T-helper 17 cell (primary cell): ENCODE measurements at regions not wholly inside any gene's neighbourhood (a gene's known extent, or its start where the extent isn't known, plus 50 kb on each side); places are given as distances from the start of the nearest gene placed in this dataset.
"Not testable (repeated sequence)": the region's sequence is repeated elsewhere in the genome, so short reads cannot be mapped to it uniquely, and the experiment has no call there.

Experiments
- ATAC-seq: fragments of 150-1000 bp; cut with Tn5 transposase; 2 replicates; pipeline ENCODE4 v1.10.0; 2021; ENCODE audit warnings: mild to moderate bottlenecking, moderate library complexity
- DNase-seq, 3 donors: peaks; one replicate each; pipeline versions ENCODE4 v3.0.0 to v3.0.0-alpha.2; 2020 to 2021
- H3K9me3 ChIP-seq: one replicate; pipeline ENCODE4 v1.7.0; 2013; ENCODE audit warnings: low read length, mild to moderate bottlenecking; ENCODE audit not compliant: control insufficient read depth, poor library complexity, severe bottlenecking
- H3K27ac Mint-ChIP-seq: one replicate; pipeline ENCODE4 v1.8.0; 2022; ENCODE audit warnings: mild to moderate bottlenecking, moderate library complexity, mixed read lengths
- H3K27me3 Mint-ChIP-seq: one replicate; pipeline ENCODE4 v1.8.0; 2022; ENCODE audit warnings: mixed read lengths
- H3K36me3 Mint-ChIP-seq: one replicate; pipeline ENCODE4 v1.8.0; 2022; ENCODE audit warnings: low read depth, mixed read lengths
- H3K4me1 Mint-ChIP-seq: one replicate; pipeline ENCODE4 v1.8.0; 2022; ENCODE audit warnings: mild to moderate bottlenecking, mixed read lengths
- H3K4me3 Mint-ChIP-seq: one replicate; pipeline ENCODE4 v1.8.0; 2022; ENCODE audit warnings: mild to moderate bottlenecking, moderate library complexity, mixed read lengths

DNA sequence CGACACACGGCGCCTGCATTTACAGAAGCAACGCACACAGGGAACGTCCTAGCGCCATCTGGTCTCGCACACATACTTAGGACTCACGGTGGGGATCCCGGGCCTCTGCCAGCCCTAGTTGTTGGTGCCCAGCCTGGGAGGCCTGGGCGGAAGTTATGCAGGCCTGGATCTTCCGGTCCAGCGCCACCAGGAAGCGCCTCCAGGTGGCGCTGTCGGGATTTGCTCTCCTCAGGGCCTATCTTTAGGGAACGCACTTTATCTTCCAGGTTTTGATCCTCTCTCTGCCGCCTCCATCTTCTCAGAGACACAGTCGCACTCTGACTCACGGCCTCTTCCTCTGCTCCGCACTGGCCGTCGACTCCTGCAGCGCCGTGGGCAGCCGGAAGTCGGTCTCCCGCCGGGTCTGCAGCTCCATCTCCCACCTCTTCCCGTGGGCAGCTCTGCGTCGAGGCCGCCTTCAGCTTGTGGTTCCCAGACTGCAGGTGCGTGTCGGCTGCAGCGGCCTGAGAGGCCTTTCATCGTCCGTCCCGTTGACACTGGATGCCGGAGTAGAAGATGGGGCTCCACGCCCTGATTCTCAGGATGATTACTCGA is 760.4 kb downstream of the TMEM121 start:
- H3K9me3 ChIP-seq: no peaks in the 10 kb centered on the region
- ATAC-seq (no peak), DNase-seq (peak in 1 of 3 donors; percentile 17)
- H3K27ac Mint-ChIP-seq: no peak overlapping the region
- H3K4me3 Mint-ChIP-seq: no peak overlapping the region
- no peaks in the 10 kb centered on the region for H3K36me3 Mint-ChIP-seq
- H3K27me3 Mint-ChIP-seq: peaks cover 40% of the 10 kb centered on the region
- H3K4me1 Mint-ChIP-seq: no peaks in the 10 kb centered on the region

DNA sequence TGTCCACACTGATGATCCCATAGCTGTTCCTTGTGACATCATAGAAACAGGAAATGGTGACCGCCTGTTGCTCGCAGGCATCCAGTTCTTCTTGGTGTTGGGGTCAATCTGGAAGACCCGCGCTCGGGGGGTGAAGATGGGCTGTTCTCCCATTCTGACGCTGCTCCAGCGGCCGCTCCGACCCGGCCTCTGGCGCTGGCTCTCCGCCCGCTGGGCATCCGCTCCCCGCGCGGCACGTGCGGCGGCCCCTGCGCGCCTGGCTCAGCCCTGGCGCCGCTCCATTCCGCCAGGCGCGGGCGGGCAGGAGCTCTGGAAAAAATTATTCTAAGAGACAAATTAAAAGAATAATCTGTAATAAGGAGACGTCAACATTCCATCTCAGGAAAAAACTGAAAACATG is 761.1 kb downstream of the TMEM121 start:
- no peak for DNase-seq
- no peak overlapping the region for H3K27ac Mint-ChIP-seq
- no peaks in the 10 kb centered on the region for H3K4me1 Mint-ChIP-seq
- no peaks in the 10 kb centered on the region for H3K9me3 ChIP-seq
- H3K36me3 Mint-ChIP-seq: no peaks in the 10 kb centered on the region
- peaks cover 36% of the 10 kb centered on the region for H3K27me3 Mint-ChIP-seq
- no peak for ATAC-seq
- H3K4me3 Mint-ChIP-seq: no peak overlapping the region

DNA sequence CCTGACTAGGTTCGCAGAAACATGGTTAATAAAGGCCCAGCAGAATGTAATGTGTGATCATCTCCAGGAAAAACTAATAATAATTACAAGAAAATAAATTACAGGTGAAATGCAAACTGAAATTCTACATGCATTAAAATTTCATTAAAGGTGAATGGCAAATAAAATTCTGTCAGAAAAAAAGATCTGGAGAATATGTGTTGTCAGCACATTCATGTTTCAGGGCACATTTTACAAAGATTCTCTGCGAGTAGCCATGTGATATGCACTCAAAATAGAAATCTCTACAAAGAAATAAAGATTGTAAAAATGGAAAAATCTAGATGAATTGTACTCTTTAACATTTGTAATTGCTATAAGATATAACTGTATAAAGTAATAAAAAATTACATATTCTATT is 765.2 kb downstream of the TMEM121 start:
- H3K4me1 Mint-ChIP-seq: no peaks in the 10 kb centered on the region
- H3K27me3 Mint-ChIP-seq: peaks cover 41% of the 10 kb centered on the region
- no peak for ATAC-seq

DNA sequence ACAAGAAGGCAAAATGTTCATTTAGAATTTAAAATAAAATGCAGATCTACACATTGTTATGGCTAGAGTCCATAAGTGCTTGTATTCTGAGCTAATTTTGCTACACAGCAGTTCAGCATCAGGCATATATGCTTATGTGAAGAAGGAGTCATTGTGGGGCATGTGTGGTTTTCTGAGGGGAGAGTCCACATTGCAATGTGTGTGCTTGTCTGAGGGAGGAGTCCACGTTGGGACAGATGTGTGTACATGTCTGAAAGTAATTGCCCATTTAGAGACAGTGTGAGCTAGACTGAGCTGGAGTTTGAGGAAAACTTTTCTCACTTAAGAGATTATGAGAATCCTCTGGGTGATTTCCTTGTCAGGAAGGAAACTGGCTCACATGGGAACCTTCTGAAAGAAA is 767.9 kb downstream of the TMEM121 start:
- ATAC-seq (no peak), DNase-seq (no peak)
- no peaks in the 10 kb centered on the region for H3K4me1 Mint-ChIP-seq
- no peaks in the 10 kb centered on the region for H3K9me3 ChIP-seq
- H3K27me3 Mint-ChIP-seq: peaks cover 37% of the 10 kb centered on the region
- no peak overlapping the region for H3K4me3 Mint-ChIP-seq
- H3K36me3 Mint-ChIP-seq: no peaks in the 10 kb centered on the region
- H3K27ac Mint-ChIP-seq: no peak overlapping the region

More for the DNA sequence above, 765.2 kb downstream of the TMEM121 start:
- no peaks in the 10 kb centered on the region for H3K36me3 Mint-ChIP-seq
- no peaks in the 10 kb centered on the region for H3K9me3 ChIP-seq
- H3K4me3 Mint-ChIP-seq: no peak overlapping the region
- no peak overlapping the region for H3K27ac Mint-ChIP-seq
- DNase-seq: no peak

DNA sequence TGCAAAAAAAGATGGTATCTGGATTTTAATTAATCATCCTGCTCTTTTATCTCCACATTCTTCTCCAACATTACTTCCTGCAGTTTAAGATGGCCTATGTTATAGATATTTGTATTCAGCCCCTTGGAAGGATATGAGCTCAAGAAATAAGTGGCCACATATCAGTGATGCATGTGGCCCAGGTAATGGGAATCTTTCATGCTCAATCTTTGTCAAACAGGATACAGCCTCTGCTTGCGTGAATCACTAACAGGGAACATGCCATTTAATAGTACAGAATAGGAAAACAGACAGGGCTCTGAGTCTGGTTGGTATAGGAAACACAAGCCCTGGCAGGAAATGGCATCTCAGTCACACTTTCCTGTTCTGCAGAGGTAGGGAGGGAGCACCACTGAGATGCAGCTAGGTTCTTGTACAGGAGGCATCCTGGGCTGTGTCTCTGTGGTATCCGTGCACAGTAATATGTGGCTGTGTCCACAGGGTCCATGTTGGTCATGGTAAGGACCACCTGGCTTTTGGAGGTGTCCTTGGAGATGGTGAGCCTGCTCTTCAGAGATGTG is 774.6 kb downstream of the TMEM121 start:
- H3K27ac Mint-ChIP-seq: peak overlapping the region; percentile 79

DNA sequence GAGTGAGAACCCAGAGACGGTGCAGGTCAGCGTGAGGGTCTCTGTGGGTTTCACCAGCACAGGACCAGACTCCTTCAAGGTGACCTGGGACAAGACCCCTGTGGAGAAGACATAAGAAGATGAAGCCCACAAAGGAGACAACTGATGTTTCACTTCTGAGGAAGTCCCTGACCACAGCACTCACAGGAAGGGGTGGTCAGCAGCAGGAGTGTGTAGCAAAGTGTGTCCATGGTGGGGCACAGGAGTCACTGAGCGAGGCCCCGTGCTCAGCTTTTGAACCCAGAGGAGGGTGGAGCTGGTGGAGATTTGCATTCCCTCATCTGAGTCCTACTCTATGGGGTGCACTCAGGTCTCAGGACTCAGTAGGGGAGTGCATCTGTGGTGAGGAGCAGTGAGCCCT is 775.2 kb downstream of the TMEM121 start:
- H3K4me3 Mint-ChIP-seq, H3K9me3 ChIP-seq, ATAC-seq, H3K36me3 Mint-ChIP-seq, DNase-seq, H3K4me1 Mint-ChIP-seq: not testable (repeated sequence)
- Mint-ChIP-seq H3K27me3 (peaks cover 19% of the 10 kb centered on the region), H3K27ac (peak overlapping the region; percentile 79)

More for the DNA sequence above, 774.6 kb downstream of the TMEM121 start:
- not testable (repeated sequence) for DNase-seq, H3K4me1 Mint-ChIP-seq, H3K36me3 Mint-ChIP-seq, H3K9me3 ChIP-seq
- Mint-ChIP-seq H3K4me3 (peak overlapping the region; percentile 69), H3K27me3 (peaks cover 16% of the 10 kb centered on the region)
- peak; percentile 69 for ATAC-seq

DNA sequence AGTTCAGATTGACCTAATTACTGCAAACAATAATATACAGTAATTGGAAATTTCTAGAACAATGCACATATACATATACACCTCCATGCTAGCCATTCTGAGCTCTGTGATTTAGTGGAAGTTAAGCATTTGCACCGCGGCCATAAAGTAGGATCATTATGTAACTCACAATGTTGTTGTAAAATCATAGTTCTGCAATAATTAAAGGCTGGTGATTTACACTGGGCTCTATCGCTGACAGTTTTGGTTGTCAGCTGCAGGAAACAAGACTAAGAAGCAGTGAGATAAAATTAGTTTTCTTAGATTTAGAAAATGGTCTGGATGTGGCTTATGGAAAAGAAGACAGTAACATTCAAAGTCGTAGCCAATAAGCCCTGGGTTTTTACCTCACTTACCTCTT is 776.3 kb downstream of the TMEM121 start:
- Mint-ChIP-seq H3K4me3 (no peak overlapping the region), H3K27me3 (peaks cover 18% of the 10 kb centered on the region), H3K4me1 (peaks cover 9% of the 10 kb centered on the region), H3K36me3 (no peaks in the 10 kb centered on the region), H3K27ac (no peak overlapping the region)
- H3K9me3 ChIP-seq: no peaks in the 10 kb centered on the region
- DNase-seq (no peak), ATAC-seq (no peak)

DNA sequence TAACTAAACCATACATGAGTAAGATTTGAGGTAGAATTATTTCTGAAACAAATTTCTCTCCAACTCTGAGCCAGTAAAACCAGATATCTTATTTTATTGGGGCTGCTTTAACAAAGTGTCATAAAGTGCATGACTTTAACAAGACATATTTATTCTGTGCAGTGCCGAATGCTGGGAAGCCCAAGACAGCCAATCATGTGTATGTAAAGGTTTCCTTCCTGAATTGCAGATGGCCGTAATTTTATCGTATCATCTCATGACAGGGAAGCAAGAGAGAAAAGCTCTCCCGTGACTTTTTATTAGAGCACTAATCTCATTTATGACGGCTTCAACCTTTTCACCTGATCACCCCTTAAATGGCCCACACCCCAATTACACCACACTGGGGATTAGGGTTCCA is 777.9 kb downstream of the TMEM121 start:
- H3K9me3 ChIP-seq: no peaks in the 10 kb centered on the region
- Mint-ChIP-seq H3K4me3 (no peak overlapping the region), H3K27ac (no peak overlapping the region), H3K4me1 (peaks cover 9% of the 10 kb centered on the region), H3K36me3 (no peaks in the 10 kb centered on the region), H3K27me3 (peaks cover 18% of the 10 kb centered on the region)
- ATAC-seq: no peak
- DNase-seq: no peak

DNA sequence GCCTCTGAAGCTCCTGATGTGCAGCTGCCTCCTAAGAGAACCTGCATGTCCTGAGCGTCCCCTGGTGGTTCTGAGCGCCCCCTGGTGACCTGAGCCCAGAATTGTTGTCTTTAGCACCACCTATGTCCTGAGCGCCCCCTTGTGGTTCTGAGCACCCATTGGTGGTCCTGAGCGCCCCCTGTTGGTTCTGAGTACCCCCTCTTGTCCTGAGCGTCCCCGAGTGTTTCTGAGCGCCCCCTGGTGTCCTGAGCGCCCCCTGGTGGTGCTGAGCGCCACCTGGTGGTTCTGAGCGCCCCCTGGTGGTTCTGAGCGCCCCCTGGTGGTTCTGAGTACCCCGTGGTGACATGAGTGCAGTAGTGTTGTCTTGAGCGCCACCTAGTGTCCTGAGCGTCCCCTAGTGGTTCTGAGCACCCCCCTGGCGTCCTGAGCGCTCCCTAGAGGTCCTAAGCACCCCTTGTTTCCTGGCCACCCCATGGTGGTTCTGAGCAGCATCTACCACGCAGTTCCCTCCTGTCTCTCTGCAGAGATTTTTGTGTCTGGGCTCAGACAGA is 782.5 kb downstream of the TMEM121 start:
- Mint-ChIP-seq H3K27ac (peak overlapping the region; percentile 89), H3K4me3 (peak overlapping the region; percentile 68), H3K4me1 (peaks cover 4% of the 10 kb centered on the region), H3K36me3 (no peaks in the 10 kb centered on the region), H3K27me3 (peaks cover 26% of the 10 kb centered on the region)
- DNase-seq (peak; percentile 53 to 69 (median 62)), ATAC-seq (peak; percentile 88)
- H3K9me3 ChIP-seq: no peaks in the 10 kb centered on the region

DNA sequence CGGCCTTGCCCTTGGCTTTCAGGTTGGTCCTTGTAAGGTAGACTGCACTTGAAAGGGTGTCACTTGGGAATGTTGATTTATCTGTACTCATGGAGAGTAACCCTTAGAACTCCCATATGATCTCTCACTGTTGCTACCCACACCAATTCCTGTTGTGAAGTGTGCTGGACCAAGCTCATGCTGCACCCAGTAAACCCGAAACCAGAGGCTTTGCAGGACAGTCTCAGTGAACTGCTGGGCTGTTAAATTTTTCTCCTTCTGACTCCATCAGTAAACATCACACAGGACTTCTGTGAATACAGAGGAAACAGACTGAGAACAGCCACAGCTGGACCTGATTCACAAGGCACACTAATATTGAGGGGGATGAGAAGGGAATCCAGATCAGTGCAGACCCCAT is 783.0 kb downstream of the TMEM121 start:
- peak overlapping the region; percentile 89 for H3K27ac Mint-ChIP-seq
- H3K36me3 Mint-ChIP-seq: no peaks in the 10 kb centered on the region
- H3K27me3 Mint-ChIP-seq: peaks cover 30% of the 10 kb centered on the region
- H3K4me3 Mint-ChIP-seq: peak overlapping the region; percentile 68
- DNase-seq: no peak
- no peak for ATAC-seq
- H3K4me1 Mint-ChIP-seq: peaks cover 6% of the 10 kb centered on the region
- H3K9me3 ChIP-seq: no peaks in the 10 kb centered on the region

DNA sequence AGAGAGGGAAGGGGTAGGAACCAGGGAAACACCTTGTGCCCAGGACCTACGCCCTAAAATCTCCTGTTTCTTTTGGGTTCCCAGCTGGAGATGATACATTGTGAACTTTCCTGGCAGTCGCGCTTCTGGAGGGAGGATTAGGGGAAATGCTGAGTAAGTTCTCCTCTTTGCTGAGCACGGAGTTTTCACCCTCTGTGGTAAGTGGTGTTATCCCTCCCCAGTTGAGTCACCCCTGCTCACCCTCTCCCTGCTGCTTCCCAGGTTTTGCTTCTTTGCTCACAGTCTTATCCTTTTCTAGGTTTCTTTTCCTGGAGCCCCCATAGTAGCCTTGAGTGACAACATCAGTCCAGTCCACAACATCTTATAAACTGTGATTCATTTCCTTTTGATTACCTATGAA is 789.1 kb downstream of the TMEM121 start:
- no peaks in the 10 kb centered on the region for H3K9me3 ChIP-seq
- H3K27ac Mint-ChIP-seq: no peak overlapping the region
- H3K4me1 Mint-ChIP-seq: peaks cover 8% of the 10 kb centered on the region
- no peak for ATAC-seq
- peaks cover 31% of the 10 kb centered on the region for H3K27me3 Mint-ChIP-seq
- no peak overlapping the region for H3K4me3 Mint-ChIP-seq
- no peaks in the 10 kb centered on the region for H3K36me3 Mint-ChIP-seq
- no peak for DNase-seq

DNA sequence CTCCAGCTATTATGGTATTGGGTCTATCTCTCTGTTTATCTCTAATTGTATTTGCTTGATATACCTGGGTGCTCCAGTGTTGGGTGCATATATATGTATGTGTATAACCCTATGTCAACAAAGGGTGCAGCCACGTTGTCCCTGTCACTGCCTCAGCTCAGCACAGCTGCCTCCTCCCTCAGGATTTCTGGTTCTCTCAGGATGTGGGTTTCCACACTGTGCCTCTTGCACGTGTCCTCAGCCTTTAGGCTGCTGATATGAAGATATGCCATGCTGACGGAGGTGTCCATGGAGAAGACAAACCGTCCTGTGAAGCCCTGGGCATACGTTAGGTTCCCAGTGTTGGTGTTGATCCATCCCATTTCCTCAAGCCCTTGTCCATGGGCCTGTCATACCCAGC is 791.2 kb downstream of the TMEM121 start:
- DNase-seq (no peak), ATAC-seq (no peak)
- Mint-ChIP-seq H3K27ac (no peak overlapping the region), H3K4me3 (no peak overlapping the region), H3K36me3 (no peaks in the 10 kb centered on the region), H3K27me3 (peaks cover 44% of the 10 kb centered on the region), H3K4me1 (peaks cover 4% of the 10 kb centered on the region)
- H3K9me3 ChIP-seq: no peaks in the 10 kb centered on the region

DNA sequence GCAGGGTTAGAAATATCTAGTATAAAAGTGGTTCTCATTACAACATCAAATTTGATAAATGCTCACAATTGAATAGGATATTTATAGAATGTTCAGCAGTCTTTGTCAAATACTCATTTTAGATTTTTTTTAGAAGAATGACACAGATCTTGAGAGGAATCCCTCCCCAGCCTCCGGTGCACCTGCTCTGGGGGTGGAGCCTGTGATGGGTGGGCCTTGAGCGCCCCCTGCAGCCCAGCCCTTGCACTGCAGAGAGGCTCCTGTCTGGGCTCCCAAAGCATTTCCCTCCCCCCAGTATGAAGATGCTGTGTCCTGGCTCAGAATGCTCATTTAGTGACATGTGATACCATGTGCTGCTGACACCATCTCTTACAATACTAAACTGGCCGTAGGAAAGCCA is 792.3 kb downstream of the TMEM121 start:
- Mint-ChIP-seq H3K4me1 (peaks cover 4% of the 10 kb centered on the region), H3K27me3 (peaks cover 44% of the 10 kb centered on the region), H3K27ac (no peak overlapping the region), H3K4me3 (no peak overlapping the region), H3K36me3 (no peaks in the 10 kb centered on the region)
- H3K9me3 ChIP-seq: no peaks in the 10 kb centered on the region
- DNase-seq (peak in 1 of 3 donors; percentile 48), ATAC-seq (peak; percentile 68)

DNA sequence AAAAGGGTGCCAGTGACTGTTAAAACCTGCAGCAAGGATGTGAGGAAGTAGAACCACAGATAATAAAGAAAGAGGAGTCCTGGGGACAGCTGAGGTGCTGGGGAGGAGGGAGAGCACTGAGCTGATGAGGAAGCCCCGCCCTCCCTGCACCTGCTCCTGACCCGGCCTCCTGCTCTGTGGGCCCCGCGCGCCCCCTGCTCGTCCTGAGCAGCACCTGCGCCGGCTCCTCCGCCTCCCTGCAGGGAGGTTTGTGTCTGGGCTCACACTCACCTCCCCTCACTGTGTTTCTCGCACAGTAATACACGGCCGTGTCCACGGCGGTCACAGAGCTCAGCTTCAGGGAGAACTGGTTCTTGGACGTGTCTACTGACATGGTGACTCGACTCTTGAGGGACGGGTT is 797.6 kb downstream of the TMEM121 start:
- ATAC-seq, H3K4me3 Mint-ChIP-seq, H3K4me1 Mint-ChIP-seq, H3K9me3 ChIP-seq, DNase-seq, H3K27ac Mint-ChIP-seq, H3K36me3 Mint-ChIP-seq: not testable (repeated sequence)
- H3K27me3 Mint-ChIP-seq: peaks cover 32% of the 10 kb centered on the region
